Uterus (tissue), 3 donors: ENCODE measurements at regions not wholly inside any gene's neighbourhood (a gene's known extent, or its start where the extent isn't known, plus 50 kb on each side); places are given as distances from the start of the nearest gene placed in this dataset.
"Not testable (repeated sequence)": the region's sequence is repeated elsewhere in the genome, so short reads cannot be mapped to it uniquely, and the experiment has no call there.

Experiments
- DNase-seq, 2 donors: peaks; one replicate each; pipeline ENCODE4 v3.0.0-alpha.2; 2019 to 2020
- H3K27ac ChIP-seq, 2 donors: fragments of 200-600 bp; sonication (generic); 1 replicate in 1 of 2; 2 replicates in 1 of 2; pipeline ENCODE4 v1.5.1; 2016 to 2018
- H3K27me3 ChIP-seq, 2 donors: fragments of 200-600 bp; sonication (generic); one replicate each; pipeline ENCODE4 v1.5.1; 2018 to 2019; ENCODE audit warnings: control low read depth in 1 of 2
- H3K36me3 ChIP-seq, 2 donors: fragments of 200-600 bp; sonication (generic); one replicate each; pipeline ENCODE4 v1.5.1; 2019; ENCODE audit warnings: control low read depth in 1 of 2
- H3K4me1 ChIP-seq, 2 donors: fragments of 200-600 bp; sonication (generic); one replicate each; pipeline ENCODE4 v1.5.1; 2018 to 2019; ENCODE audit warnings: control low read depth in 1 of 2
- H3K4me3 ChIP-seq, 2 donors: fragments of 200-600 bp; sonication (generic); 1 replicate in 1 of 2; 2 replicates in 1 of 2; pipeline ENCODE4 v1.5.1; 2018 to 2019; ENCODE audit warnings: mild to moderate bottlenecking in 1 of 2
- H3K9me3 ChIP-seq, 2 donors: fragments of 200-600 bp; sonication (generic); one replicate each; pipeline ENCODE4 v1.5.1; 2019; ENCODE audit warnings: control low read depth in 1 of 2
- CTCF ChIP-seq, 4 experiments: fragments of 200-600 bp in 2 of 4; fragments of 450-650 bp in 2 of 4; sonication (generic) in 2 of 4; IDR thresholded peaks; one replicate each; pipeline ENCODE4 v1.5.1; 2016 to 2019; ENCODE audit warnings: antibody characterized with exemption in 4 of 4, mild to moderate bottlenecking in 2 of 4, moderate library complexity in 1 of 4
- POLR2A ChIP-seq, 2 donors: fragments of 450-650 bp; IDR thresholded peaks; one replicate each; pipeline ENCODE4 v1.6.1; 2016; ENCODE audit warnings: antibody characterized with exemption in 2 of 2, mild to moderate bottlenecking in 1 of 2, moderate library complexity in 1 of 2
- intact Hi-C: fragments of 100-400 bp; cut with DNase I; formaldehyde crosslinking; loops from one replicate; pipeline ENCODE4 v1.15.1; 2023; ENCODE audit warnings: low total_unique reads
- donor health status: DM: yes; HTN: yes; CAD: no.

- Histone ChIP-seq H3K9me3 (no peaks in the 10 kb centered on the region), H3K27ac (no peak overlapping the region), H3K4me1 (no peaks in the 10 kb centered on the region), H3K27me3 (no peaks in the 10 kb centered on the region), H3K36me3 (no peaks in the 10 kb centered on the region), H3K4me3 (no peak overlapping the region)
- no peak for DNase-seq
- intact Hi-C loops, result no loop called here
- TF ChIP-seq POLR2A (IDR thresholded peaks at IDR 0.05), result no peak
- no peak for TF ChIP-seq CTCF (IDR thresholded peaks at IDR 0.05)
Measured at GRCh38 chr14:96706893-96707292, 90.3 kb upstream of the VRK1 start.

- Histone ChIP-seq H3K27ac (no peak overlapping the region), H3K4me3 (no peak overlapping the region), H3K36me3 (no peaks in the 10 kb centered on the region), H3K4me1 (no peaks in the 10 kb centered on the region), H3K9me3 (no peaks in the 10 kb centered on the region), H3K27me3 (no peaks in the 10 kb centered on the region)
- TF ChIP-seq CTCF (IDR thresholded peaks at IDR 0.05) (no peak), POLR2A (IDR thresholded peaks at IDR 0.05) (no peak)
- intact Hi-C loops, result no loop called here
- no peak for DNase-seq
Measured at GRCh38 chr14:96710060-96710666, 87.0 kb upstream of the VRK1 start.

- Histone ChIP-seq H3K27ac (no peak overlapping the region), H3K4me3 (no peak overlapping the region), H3K27me3 (no peaks in the 10 kb centered on the region), H3K36me3 (no peaks in the 10 kb centered on the region), H3K9me3 (no peaks in the 10 kb centered on the region), H3K4me1 (no peaks in the 10 kb centered on the region)
- TF ChIP-seq POLR2A (IDR thresholded peaks at IDR 0.05) (no peak), CTCF (IDR thresholded peaks at IDR 0.05) (no peak)
- intact Hi-C loops, result no loop called here
- DNase-seq, result no peak
Measured at GRCh38 chr14:96711559-96712267, 85.5 kb upstream of the VRK1 start.

GRCh38 chr14:96713426-96713825, 83.8 kb upstream of the VRK1 start:
- H3K27ac ChIP-seq, result no peak overlapping the region
- no peak for DNase-seq
- H3K9me3 ChIP-seq, result no peaks in the 10 kb centered on the region

GRCh38 chr14:96714537-96714936, 82.6 kb upstream of the VRK1 start:
- H3K4me1 ChIP-seq, H3K36me3 ChIP-seq, H3K27ac ChIP-seq, H3K4me3 ChIP-seq, H3K9me3 ChIP-seq, intact Hi-C loops, DNase-seq, H3K27me3 ChIP-seq: not testable (repeated sequence)

More at GRCh38 chr14:96713426-96713825, 83.8 kb upstream of the VRK1 start:
- no peaks in the 10 kb centered on the region for H3K27me3 ChIP-seq
- intact Hi-C loops, result no loop called here
- no peaks in the 10 kb centered on the region for H3K36me3 ChIP-seq
- no peak overlapping the region for H3K4me3 ChIP-seq
- TF ChIP-seq CTCF (IDR thresholded peaks at IDR 0.05), result no peak
- TF ChIP-seq POLR2A (IDR thresholded peaks at IDR 0.05), result no peak
- H3K4me1 ChIP-seq, result no peaks in the 10 kb centered on the region
